ENCODE measurements at regions not wholly inside any gene's neighbourhood (a gene's known extent, or its start where the extent isn't known, plus 50 kb on each side); places are given as distances from the start of the nearest gene placed in this dataset.
"Not testable (repeated sequence)": the region's sequence is repeated elsewhere in the genome, so short reads cannot be mapped to it uniquely, and the experiment has no call there.

- H3K4me3 ChIP-seq (ENCODE audit: low read length), result no peak overlapping the region
- no peak for TF ChIP-seq CTCF (conservative IDR thresholded peaks at IDR 0.05; ENCODE audit: low read depth, low read length)
- no peak for DNase-seq (ENCODE audit: low read depth)
Measured at GRCh38 chr3:6060251-6060650, 800.7 kb upstream of the GRM7 start.

- no peak for DNase-seq (ENCODE audit: low read depth)
- no peak overlapping the region for H3K4me3 ChIP-seq (ENCODE audit: low read length)
- no peak for TF ChIP-seq CTCF (conservative IDR thresholded peaks at IDR 0.05; ENCODE audit: low read depth, low read length)
Measured at GRCh38 chr3:6062261-6063187, 798.4 kb upstream of the GRM7 start.

GRCh38 chr3:6066397-6066796 is 794.5 kb upstream of the GRM7 start:
- no peak overlapping the region for H3K4me3 ChIP-seq (ENCODE audit: low read length)
- DNase-seq (ENCODE audit: low read depth), result no peak
- no peak for TF ChIP-seq CTCF (conservative IDR thresholded peaks at IDR 0.05; ENCODE audit: low read depth, low read length)

- not testable (repeated sequence) for DNase-seq (ENCODE audit: low read depth); H3K4me3 ChIP-seq (ENCODE audit: low read length)
Measured at GRCh38 chr3:6066868-6067578, 793.9 kb upstream of the GRM7 start.

GRCh38 chr3:6074952-6075351 is 786.0 kb upstream of the GRM7 start:
- no peak for TF ChIP-seq CTCF (conservative IDR thresholded peaks at IDR 0.05; ENCODE audit: low read depth, low read length)
- no peak for DNase-seq (ENCODE audit: low read depth)
- H3K4me3 ChIP-seq (ENCODE audit: low read length), result no peak overlapping the region

GRCh38 chr3:6078436-6078835 is 782.5 kb upstream of the GRM7 start:
- DNase-seq (ENCODE audit: low read depth), result no peak

More at GRCh38 chr3:6078436-6078835, 782.5 kb upstream of the GRM7 start:
- TF ChIP-seq CTCF (conservative IDR thresholded peaks at IDR 0.05; ENCODE audit: low read depth, low read length), result no peak
- H3K4me3 ChIP-seq (ENCODE audit: low read length), result no peak overlapping the region
